NCI-H1417 treated with DMSO at 0.1 percent for 48 hours (cell line): ENCODE measurements at regions not wholly inside any gene's neighbourhood (a gene's known extent, or its start where the extent isn't known, plus 50 kb on each side); places are given as distances from the start of the nearest gene placed in this dataset.

Source experiments
- DNase-seq: peaks from one replicate; lab custom pipeline; 2025; lab: John Stamatoyannopoulos, UW

DNA sequence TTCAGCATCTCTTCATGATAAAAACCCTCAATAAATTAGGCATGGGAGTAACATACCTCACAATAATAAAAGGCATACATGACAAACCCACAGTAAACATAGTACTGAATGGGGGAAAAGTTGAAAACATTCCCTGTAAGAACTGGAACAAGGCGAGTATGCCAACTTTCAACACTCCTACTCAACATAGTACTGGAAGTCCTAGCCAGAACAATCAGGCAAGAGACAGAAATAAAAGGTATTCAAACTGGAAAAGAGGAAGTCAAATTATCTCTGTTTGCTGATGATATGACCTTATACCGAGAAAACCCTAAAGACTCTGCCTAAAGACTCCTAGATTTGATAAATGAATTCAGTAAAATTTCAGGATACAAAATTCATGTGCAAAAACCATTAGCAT, 167.6 kb downstream of the TMEM38B start:
- DNase-seq = no peak

DNA sequence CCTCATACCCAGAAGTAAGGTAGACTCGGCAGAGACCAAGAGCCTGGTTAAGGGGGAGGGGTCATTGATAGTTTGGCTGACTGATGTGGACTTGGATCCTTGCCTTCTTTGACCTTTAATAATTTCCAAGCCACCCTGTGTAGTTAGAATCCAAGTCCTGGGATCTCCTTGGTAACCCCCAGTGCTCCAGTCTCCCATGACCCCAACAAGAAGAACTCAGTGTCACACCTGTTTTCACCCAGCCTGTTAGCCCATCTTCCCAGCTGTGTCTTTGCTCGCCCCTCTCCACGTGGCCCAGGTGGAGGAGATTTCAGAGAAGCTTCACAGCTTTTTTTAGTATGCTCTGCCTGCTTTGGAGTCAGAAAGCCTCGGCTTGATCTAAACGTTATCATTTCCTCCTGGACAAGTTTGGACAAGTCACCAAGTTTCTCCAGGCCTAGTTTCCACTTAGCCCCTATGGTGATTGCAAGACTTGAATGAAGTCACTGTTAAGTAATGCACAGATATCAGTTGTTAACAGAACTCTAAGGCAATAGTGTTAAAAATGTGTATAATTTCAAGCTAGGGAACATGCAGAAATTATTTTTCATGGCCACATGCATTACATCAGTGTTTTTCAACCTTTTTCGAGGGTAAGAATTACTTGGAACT, 170.0 kb downstream of the TMEM38B start:
- DNase-seq = no peak

DNA sequence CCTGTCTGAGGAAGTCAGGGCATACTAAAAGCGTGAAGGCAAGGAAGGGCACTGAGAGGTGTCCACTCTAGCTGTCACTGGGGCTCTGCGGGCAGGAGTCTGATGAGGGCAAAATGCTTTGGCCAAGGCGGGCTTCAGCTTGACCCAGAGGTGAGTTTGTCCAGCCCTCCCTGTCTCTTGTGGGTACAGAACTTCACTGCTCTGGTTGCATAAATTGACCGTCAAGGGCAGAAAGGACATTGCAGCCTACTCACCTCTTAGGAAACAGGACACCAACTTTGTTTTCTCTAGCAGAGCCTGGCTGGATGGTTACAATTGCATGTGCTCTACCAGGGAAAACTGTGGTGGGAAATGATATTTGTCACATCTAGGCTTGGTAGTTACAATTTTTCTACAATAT, 170.9 kb downstream of the TMEM38B start:
- no peak for DNase-seq

DNA sequence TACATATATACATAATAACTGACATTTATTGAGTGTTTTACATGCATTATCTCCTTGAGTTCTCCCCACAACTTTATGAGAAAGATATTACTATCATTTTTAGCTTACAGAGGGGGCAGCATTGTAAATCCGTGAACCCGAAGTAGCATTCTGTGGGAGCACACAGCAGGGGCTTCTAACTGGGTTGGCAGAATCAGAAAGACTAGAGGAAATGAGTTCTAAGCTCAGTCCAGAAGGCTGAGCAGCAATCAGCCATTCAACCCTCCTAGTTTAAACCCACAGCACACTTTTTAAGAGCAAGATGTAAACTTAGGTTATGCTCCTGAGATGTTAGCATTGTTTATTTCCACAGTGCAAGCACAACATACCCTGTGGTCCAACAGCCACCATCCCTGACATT, 177.2 kb downstream of the TMEM38B start:
- no peak for DNase-seq

DNA sequence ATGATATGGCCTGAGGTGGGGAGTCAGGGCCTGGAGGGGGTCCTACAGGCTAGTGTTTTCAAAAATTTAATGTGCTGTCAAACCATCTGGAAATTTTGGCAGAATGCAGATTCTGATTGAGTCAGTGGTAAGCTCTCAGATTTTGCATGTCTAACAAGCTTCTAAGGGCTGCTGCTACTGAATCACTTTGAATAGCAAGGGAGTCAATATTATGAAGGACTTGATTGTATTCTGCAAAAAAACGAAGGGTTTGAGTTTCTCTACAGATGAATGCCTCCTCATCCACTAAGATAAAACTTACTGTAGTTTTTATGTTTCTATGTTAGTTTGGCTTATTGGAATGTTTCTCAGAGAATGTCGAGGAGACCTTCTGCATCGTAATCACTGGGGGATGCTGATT, 179.5 kb downstream of the TMEM38B start:
- DNase-seq = no peak

DNA sequence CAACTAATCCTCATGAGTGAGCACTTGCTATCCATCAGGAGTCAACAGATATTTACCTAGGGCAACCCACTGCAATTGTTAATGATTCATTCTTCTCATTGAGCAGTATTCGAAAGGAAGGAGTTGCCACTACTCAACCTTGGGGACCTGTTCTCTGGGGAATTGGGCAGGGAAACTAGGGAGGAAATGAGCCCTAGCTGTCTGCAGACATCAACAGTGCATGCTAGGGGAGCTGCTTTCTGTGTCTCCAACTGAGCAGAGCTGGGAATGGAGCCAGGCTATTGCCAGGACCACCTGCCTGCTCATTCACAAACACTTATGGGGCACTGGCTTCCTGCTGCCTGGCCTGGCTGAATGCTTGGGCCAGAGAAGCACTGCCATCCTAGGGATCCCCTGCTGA, 183.4 kb downstream of the TMEM38B start:
- DNase-seq = peak; percentile 30

DNA sequence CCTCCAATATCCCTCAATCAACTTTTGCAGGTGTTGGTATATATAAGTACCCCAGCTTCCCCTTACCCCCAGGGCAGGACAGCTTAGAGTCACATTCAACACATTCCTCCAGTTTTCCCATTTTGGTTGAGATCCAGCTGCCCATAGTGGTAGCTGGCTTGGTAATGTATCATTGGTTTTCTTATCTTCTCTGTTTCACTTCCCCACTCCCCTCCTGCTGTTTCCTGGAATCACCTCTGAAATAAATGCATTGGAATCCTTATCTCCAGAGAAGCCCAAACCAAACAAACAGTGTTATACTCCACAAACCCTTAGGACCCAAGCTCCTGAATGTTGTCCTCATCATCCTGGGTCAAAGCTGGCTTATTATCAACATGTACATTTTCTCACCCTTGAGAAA, 184.8 kb downstream of the TMEM38B start:
- DNase-seq = no peak

DNA sequence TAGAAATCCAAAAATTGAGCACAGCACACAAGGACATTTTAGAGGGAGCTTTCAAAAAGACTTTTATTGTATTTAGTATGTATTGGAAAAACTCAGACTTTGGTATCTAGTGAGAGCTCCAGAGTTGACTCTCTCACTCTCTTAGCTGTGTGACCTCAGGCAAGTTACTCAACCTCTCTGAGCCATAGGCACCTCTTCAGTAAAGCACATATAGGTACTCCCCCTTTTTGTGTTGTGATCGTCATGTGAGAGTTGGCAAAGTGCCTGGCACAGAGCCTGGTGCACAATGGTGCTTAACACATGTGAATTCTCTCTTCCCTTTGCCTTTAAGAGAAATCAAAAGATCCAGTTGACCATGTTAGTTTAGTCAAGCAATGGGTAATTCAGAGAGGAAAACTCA, 186.2 kb downstream of the TMEM38B start:
- no peak for DNase-seq

DNA sequence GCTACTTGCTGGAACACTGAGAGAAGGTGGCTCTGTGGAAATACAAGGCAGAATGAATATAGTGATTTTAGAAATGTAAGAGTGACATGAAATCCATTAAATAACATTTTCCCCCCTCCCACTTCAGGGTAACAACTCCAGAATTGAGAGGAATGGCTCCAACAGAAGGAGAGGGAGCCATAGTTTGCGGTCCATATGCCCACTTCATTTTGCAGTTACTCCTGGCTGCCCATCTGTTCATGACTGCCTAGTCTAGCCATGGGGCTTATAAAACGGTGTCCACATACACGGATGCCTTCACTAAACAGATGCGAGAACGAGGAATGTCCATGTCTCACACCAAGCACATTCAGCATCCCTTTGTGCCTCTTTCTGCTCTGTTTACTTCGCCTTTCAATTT, 186.7 kb downstream of the TMEM38B start:
- DNase-seq = no peak

DNA sequence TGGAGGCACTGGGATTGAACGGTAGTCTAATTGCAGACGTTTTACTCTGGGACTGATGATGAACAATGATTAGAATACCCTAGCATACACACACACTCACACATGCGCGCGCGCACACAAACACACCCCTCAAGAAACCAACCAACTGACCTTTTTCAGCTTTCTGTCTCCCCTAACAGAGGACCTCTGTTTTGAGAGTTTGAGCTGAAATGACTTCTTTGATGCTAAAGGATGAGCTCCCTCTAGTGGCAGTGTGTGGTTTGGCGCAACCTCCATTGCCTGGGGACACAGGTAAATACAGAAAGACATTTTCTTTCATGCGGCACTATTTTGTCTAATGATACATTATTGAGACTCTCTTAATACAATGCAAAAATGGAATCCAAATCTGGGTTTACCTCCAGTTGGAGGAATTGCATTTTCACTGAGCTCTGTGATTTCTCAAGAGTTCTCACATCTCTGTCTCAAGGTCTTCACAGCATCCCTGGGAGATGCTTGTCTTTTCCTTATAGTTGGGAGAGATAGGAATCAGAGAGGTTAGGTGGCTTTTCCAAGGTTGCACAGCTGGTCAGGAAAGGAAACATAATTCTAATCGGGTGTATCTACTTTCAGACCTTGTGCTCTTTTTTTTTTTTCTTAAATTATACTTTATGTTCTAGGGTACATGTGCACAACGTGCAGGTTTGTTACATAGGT, 187.5 kb downstream of the TMEM38B start:
- peak; percentile 19 for DNase-seq

DNA sequence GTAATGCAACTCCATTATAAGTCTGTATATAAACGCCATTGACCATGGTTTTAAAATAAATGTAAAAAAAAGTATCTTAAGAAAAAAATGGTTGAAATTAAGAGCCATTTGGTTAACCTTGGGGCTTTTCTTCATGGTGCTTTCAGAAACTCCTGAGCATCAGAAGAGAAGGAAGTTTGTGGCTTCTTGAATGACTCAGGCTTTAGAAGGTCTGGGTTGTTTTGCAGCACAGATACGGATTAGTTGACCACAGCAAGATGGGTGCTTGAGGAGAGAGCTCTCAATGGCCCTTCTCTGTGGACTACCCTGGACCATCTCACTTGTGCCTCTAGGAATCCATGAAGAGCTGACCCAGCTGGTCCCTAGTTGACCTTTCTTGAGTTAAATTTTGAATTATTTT, 189.5 kb downstream of the TMEM38B start:
- DNase-seq = no peak

DNA sequence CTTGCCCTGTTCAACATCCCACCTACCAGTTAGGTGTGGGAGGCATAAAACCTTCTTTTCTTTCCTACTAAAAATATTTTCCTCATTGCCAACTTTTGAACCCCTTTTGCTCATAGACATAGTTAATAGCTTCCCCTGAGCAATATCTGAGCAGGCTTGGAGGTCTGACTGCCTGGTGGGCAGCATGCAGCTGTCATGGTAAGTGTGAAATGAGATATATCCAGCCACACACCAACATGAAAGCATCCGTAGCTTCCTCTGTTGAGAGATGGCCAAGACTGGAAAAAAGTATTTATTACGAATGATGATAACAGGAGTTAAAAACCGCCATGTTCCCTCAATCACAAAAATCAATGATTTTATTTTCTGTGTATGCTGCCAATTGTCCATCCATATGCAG, 190.1 kb downstream of the TMEM38B start:
- no peak for DNase-seq

DNA sequence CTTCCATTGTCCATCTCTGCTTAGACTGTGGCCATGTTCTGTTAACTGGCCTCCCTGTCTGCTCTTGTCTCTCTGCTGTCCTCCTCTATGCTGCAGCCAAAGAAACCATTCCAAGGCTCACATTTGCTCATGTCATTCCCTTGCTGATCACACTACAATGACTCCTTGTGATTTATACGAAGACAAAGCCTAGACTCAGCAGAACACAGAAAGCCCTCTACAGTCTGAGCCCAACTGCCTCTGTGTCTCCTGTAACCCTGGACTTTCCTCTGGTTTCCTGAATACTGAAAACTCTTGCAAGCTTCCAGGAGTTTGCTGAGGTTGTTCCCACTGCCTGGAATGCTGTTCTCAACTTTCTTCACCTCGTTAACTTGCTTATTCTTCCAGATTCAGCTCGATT, 191.8 kb downstream of the TMEM38B start:
- no peak for DNase-seq

DNA sequence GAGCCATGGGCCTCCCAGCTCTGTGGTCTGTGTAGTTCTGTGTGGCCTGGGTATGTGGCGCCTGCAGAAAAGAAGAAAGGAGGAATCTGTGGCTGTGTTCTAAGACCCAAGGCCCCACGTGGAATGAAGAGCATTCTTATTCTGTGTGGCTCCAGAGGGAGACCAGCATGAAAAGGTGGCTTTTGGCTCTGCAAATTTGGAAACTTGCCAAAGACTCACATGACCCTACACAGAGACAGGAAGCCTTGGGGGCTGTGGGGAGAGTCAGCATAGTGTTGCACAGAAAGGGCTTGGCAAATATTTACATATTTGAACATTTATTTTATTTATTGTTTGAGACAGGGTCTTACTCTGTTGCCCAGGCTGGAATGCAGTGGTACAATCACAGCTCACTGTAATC, 193.3 kb downstream of the TMEM38B start:
- no peak for DNase-seq

DNA sequence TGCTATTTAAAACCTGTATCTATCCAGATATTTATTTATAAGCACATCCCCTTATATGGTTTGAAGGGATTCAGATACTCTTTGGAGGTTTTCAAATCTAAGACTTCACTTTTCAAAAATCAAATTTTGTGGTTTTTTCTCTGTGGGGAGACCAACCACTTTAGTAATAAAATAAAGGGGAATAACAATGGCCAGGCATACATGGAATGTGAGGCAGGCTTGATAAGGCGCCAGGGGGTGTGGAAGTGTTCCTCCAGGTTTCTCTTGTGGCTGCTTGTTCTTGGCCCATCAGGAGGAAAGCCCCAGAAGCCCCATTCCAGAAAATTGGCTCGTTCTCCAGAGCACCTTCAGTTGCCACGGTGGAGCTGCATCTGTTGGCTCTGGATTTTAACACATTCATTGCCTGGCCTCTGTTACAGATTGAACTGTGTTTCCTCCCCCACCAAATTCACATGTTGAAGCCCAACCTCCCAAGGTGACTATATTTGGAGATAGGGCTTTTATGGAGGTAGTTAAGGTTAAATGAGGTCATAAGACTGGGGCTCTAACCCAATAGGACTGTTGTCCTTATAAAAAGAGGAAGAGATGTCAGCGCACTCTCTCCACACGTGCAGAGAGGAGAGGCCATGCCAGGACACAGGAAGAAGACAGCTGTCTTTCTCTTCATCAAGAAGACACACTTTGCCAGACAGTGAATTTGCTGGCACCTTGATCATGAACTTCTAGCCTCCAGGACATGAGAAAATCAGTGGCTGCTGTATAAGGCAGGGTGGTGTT, 195.9 kb downstream of the TMEM38B start:
- DNase-seq = no peak

DNA sequence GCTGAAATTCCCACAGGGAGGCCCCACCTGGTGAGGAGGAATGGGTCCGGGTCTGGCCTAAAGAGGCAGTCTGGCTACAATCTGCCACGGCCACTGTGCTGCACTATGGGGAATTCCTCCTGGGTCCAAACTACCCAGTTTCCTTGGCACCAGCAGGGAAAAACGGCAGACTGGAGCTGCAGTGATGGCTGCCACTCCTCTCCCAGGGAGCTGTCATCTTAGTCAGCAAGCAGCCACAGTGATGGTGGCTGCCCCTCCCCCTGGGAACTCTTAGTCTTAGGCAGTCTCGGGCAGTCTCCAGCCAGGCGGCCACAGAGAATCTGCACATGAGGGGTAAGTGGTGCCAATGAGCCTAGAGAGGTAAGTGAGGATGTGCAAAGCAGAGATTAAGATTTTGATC, 205.8 kb downstream of the TMEM38B start:
- DNase-seq = no peak

DNA sequence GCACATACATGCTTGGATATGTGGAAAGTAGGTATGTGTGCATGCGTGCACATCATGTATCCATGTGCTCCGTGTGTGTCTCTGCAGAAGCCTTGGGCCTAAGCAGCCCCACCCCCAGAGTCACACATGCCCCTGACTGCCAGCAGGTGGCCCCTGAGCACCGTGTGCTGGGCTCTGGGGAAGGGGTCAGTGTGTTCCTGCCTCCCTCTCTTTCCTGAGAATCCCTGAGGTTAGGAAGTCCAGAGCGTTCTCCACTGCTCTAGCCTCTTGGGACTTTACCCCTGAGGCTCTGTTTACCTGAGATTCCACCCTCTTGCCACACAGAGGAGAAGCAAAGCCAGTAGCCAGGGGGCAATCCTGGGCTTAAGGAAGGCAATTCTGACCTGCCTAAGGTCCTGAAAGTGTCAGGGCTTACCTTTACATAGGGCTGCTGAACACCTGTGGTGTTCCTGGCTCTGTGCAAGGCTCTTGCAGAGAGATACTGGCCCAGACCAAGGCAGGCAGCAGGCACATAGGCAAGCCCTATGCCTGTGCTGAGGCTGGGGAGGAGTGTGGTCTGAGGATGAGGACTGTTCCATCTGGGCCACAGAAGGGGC, 207.3 kb downstream of the TMEM38B start:
- no peak for DNase-seq

DNA sequence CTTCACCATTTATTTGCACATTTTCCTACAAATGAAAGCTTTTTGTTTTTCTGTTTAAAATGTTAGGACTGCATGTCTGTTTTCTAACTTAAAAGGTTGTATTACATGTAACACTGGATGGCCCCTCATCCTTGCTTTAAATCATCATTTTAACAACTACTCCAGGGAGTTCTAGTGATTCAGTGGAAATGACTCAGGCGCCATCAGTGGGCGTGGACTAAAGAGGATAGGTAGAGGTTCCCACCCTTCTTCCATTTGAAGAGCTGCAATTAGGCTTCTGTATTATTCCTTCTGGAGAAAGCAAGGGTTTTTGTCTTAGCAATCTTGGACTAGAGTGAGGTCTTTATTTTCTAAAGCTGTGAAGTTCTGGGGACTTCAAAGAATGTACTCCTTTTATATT, 213.7 kb downstream of the TMEM38B start:
- no peak for DNase-seq

DNA sequence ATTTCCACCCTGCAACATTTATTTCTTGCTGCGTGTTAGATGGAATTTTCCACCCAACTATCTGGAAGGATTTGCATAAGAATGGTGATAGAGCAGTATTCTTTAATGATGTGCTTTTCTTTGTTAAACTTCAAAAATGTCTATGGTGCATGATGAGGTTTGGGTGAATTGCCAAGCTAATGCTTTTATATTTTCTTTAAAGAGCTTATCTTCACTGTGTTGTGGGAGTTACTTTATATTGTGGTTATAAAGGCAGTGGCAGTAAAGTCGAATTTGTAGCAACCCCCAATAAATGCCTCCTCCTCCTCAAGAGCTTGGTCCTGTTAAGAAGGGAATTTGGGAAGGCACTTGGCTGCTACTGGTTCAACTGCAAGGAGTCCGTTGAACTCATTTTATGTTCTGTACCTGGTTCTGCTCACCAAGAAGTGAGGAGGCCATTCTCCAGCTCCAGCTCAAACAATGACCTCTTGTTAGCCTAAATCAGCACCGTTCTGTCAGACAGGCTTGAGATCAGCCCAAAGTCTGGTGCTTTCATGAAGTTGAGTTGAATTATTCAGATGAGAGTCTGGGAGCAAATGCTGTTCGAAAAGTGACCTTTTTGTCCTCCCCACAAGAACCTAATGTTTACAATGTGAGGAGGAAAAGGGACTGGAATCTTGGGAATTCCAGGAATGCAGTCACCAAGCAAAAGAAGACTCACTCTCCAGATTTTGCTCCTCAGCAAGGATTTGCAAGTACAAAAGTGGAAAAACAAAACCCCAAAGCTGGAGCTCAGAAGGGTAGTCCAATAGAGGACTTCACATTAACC, 217.0 kb downstream of the TMEM38B start:
- DNase-seq = no peak

DNA sequence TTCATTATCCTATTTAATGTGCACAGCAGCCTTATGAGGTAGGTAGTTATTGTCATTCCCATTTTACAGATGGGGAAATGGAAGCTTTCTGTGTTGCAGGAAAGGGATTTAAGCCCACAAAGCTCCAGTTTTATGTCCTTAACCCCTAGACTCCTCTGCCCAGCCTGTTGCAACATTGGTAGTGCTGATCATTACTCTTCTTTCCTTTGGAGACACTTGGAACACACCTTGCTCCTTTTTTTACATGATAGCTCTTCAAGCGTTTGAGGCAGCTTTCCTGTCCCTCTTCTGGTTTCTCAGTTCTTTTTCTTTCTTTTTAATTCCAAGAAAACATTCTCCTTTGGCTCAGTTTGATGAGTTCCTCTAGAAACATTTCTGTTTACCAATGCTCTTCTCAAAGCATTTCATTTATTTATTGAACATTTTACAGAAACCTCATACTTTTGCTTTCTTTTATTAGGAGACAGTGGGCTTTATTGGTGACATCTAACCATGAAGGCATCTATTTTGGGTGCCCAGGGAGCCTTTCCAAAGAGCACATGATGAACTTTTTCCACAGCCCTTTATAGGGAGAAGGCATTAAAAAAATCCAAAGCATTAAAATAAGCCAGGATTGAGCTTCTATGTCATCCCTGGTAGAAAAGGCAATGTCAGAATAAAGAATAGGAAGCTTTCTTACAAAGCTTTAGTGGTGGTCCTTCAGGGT, 218.0 kb downstream of the TMEM38B start:
- no peak for DNase-seq

DNA sequence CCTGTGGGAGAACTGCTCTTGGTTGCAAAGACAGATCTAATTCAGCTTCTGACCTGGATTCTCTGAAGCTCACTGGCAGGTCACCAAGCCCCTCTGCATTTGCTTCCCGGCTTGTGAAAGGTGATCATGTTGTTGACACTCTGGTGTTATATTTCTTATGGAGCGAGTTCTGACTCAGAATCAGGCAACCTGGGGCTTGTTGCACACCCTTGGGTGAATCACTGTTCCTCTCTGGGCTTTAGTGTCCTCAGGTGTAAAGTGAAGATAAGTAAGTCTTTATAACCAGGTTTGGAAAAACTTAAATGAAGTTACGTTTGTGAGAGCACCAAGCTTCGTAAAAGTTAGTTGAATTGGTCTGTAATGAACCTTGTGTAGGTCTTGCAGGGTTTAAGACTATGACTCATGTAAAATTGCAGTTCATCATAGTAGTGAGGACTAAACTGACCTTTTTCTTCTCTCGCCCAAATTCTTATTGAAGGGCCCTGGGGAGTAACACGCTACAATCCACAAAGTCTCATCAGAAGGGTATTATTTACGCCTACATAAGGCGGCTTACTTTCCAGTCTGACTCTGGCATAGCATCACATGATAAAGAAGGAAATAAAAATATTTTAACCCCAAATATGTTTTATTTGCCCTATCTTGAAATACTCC, 218.6 kb downstream of the TMEM38B start:
- DNase-seq = no peak
